ENCODE measurements at regions not wholly inside any gene's neighbourhood (a gene's known extent, or its start where the extent isn't known, plus 50 kb on each side); places are given as distances from the start of the nearest gene placed in this dataset.

- Histone ChIP-seq H2BK5ac (ENCODE audit: low read depth, low read length, poor library complexity, severe bottlenecking) (peak overlapping the region; percentile 94), H3K18ac (ENCODE audit: low read depth, low read length) (peak overlapping the region; percentile 51), H4K91ac (ENCODE audit: insufficient read depth, low read depth, low read length) (peak overlapping the region; percentile 74), H3K79me1 (ENCODE audit: low read depth in 1 of 2, low read length in 2 of 2) (peaks cover 33 to 75% of the 10 kb centered on the region in 2 experiments), H4K20me1 (ENCODE audit: insufficient read depth, low read length) (peaks cover 14% of the 10 kb centered on the region), H3K27me3 (ENCODE audit: control insufficient read depth, insufficient read depth, low read length) (no peaks in the 10 kb centered on the region), H2AK5ac (ENCODE audit: low read depth, low read length) (peak overlapping the region; percentile 88), H3K23ac (ENCODE audit: low read depth, low read length) (0 out of 2 replicates have a peak overlapping the region, but pooled peaks have one; percentile 23), H3K4me2 (ENCODE audit: low read depth, low read length) (no peak overlapping the region), H3K56ac (ENCODE audit: extremely low read depth, insufficient read depth, low read length) (no peak overlapping the region; the same call in 1 of the 2 replicates), H3K9me1 (ENCODE audit: insufficient read depth, low read length) (0 out of 2 replicates have a peak, but pooled peaks cover 3% of the 10 kb centered on the region), H4K5ac (ENCODE audit: low read depth, low read length) (peak overlapping the region; percentile 19), H3K9ac (ENCODE audit: low read depth, low read length) (no peak overlapping the region), H2BK15ac (ENCODE audit: low read depth, low read length) (peak overlapping the region; percentile 64; the same call in 2 of the 3 replicates), H3K4ac (ENCODE audit: low read depth, low read length) (peak overlapping the region; percentile 81), H4K8ac (ENCODE audit: low read depth in 2 of 2, low read length in 2 of 2) (peak overlapping the region; percentile 26 to 58; a peak in 2 of 4 replicates), H3K4me3 (ENCODE audit: insufficient read depth, low read depth, low read length) (no peak overlapping the region), H2BK20ac (ENCODE audit: low read depth, low read length) (peak overlapping the region; percentile 43), H2BK120ac (ENCODE audit: low read depth, low read length) (peak overlapping the region; percentile 69), H3K14ac (replicated peaks; ENCODE audit: low read depth, low read length) (peak overlapping the region; percentile 40; the same call in 1 of the 2 replicates), H3K9me3 (ENCODE audit: control insufficient read depth, insufficient read depth, low read length) (no peaks in the 10 kb centered on the region), H3K27ac (ENCODE audit: insufficient read depth, low read length) (peak overlapping the region; percentile 88), H2AFZ (replicated peaks; ENCODE audit: low read length, poor library complexity) (peak overlapping the region; percentile 63), H3K36me3 (ENCODE audit: control insufficient read depth, insufficient read depth, low read length) (peaks cover 31% of the 10 kb centered on the region), H3K4me1 (ENCODE audit: control insufficient read depth, insufficient read depth, low read length) (peaks cover 29% of the 10 kb centered on the region), H2AK9ac (replicated peaks; ENCODE audit: low read depth, low read length, poor library complexity) (peak overlapping the region; percentile 93)
- CTCF ChIA-PET: interaction anchor here (1.3 to 1.4 kb wide), 2 partner anchors 20 to 39 kb away, joined by 3 read pairs; no protein-coding TSS in a partner anchor
- WGBS, 2 experiments (ENCODE audit: extremely low coverage in 2 of 2, insufficient read length in 1 of 2): 53% methylated on average over 3 of the region's 21 CpGs; no CpG with 5 or more reads in 1 of the 2 experiments
- dilution Hi-C loops (cut with HindIII; ENCODE audit: low sequenced_read_pairs, unreplicated experiment) (no loop called here), in situ Hi-C loops (cut with MboI; ENCODE audit: low sequenced_read_pairs) (no loop called here), intact Hi-C loops (cut with micrococcal nuclease) (loop anchor here (1.0 to 5.0 kb wide), 2 partner anchors 148 to 348 kb away; partner anchors contain the start of gene NCOR2)
- peak; percentile 55 for ATAC-seq (ENCODE audit: low read depth)
- TF ChIP-seq CEBPB (IDR thresholded peaks at IDR 0.05; ENCODE audit: low read depth, low read length) (no peak), RCOR1 (IDR thresholded peaks at IDR 0.05; ENCODE audit: insufficient replicate concordance, low read length) (peak; percentile 58), MAZ (IDR thresholded peaks at IDR 0.05; ENCODE audit: borderline replicate concordance, low read depth, low read length) (no peak), NFE2L2 (IDR thresholded peaks at IDR 0.05; ENCODE audit: low read depth, low read length) (peak; percentile 34; the same call in 1 of the 2 replicates), ELK1 (IDR thresholded peaks at IDR 0.05; ENCODE audit: borderline replicate concordance, low read depth, low read length) (no peak), RFX5 (IDR thresholded peaks at IDR 0.05; ENCODE audit: low read depth, low read length) (no peak), MXI1 (IDR thresholded peaks at IDR 0.05; ENCODE audit: borderline replicate concordance, low read depth, low read length) (0 out of 2 replicates have a peak, but pooled peaks have one; percentile 18), FOS (IDR thresholded peaks at IDR 0.05; ENCODE audit: low read depth, low read length) (peak; percentile 31; the same call in 1 of the 2 replicates), POLR2A (IDR thresholded peaks at IDR 0.05; ENCODE audit: low read depth, low read length) (0 out of 2 replicates have a peak, but pooled peaks have one; percentile 37), CTCF (conservative IDR thresholded peaks at IDR 0.05; ENCODE audit: low read depth, low read length) (no peak), BHLHE40 (IDR thresholded peaks at IDR 0.05; ENCODE audit: low read depth, low read length) (0 out of 2 replicates have a peak, but pooled peaks have one; percentile 45), RAD21 (IDR thresholded peaks at IDR 0.05; ENCODE audit: low read length) (no peak), MAFK (IDR thresholded peaks at IDR 0.05; ENCODE audit: low read depth, low read length) (no peak)
- no TSS peak for BruUV-seq (replicated peaks)
- DNase-seq: peak; percentile 97
- POLR2A ChIA-PET (ENCODE audit: unreplicated experiment): interaction anchor here (0.5 kb wide), 1 partner anchor 33 kb away, joined by 3 read pairs; no protein-coding TSS in a partner anchor
Measured at GRCh38 chr12:124419292-124420040, 124.6 kb downstream of the RFLNA start.

Data from IMR-90 (cell line).